ENCODE measurements at regions not wholly inside any gene's neighbourhood (a gene's known extent, or its start where the extent isn't known, plus 50 kb on each side); places are given as distances from the start of the nearest gene placed in this dataset.

GRCh38 chr9:87064311-87064710, 117.0 kb upstream of the GAS1 start:
- no peak overlapping the region for H3K27ac Mint-ChIP-seq
- no peak overlapping the region for H3K4me3 Mint-ChIP-seq
- H3K9me3 Mint-ChIP-seq: peaks cover 4% of the 10 kb centered on the region
- DNase-seq (ENCODE audit: extremely low spot score, unreplicated experiment): no peak
- H3K4me1 Mint-ChIP-seq (ENCODE audit: unreplicated experiment): peaks cover 6% of the 10 kb centered on the region
- H3K27me3 Mint-ChIP-seq: peaks cover 6% of the 10 kb centered on the region
- TF ChIP-seq, protein P1, sequence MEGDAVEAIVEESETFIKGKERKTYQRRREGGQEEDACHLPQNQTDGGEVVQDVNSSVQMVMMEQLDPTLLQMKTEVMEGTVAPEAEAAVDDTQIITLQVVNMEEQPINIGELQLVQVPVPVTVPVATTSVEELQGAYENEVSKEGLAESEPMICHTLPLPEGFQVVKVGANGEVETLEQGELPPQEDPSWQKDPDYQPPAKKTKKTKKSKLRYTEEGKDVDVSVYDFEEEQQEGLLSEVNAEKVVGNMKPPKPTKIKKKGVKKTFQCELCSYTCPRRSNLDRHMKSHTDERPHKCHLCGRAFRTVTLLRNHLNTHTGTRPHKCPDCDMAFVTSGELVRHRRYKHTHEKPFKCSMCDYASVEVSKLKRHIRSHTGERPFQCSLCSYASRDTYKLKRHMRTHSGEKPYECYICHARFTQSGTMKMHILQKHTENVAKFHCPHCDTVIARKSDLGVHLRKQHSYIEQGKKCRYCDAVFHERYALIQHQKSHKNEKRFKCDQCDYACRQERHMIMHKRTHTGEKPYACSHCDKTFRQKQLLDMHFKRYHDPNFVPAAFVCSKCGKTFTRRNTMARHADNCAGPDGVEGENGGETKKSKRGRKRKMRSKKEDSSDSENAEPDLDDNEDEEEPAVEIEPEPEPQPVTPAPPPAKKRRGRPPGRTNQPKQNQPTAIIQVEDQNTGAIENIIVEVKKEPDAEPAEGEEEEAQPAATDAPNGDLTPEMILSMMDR (conservative IDR thresholded peaks at IDR 0.05): no peak
- no peaks in the 10 kb centered on the region for H3K36me3 Mint-ChIP-seq

- no peak for DNase-seq (ENCODE audit: extremely low spot score, unreplicated experiment)
- no peak overlapping the region for H3K27ac Mint-ChIP-seq
- TF ChIP-seq, protein P1 (conservative IDR thresholded peaks at IDR 0.05): no peak
- no peaks in the 10 kb centered on the region for H3K36me3 Mint-ChIP-seq
- peaks cover 4% of the 10 kb centered on the region for H3K9me3 Mint-ChIP-seq
- H3K27me3 Mint-ChIP-seq: peaks cover 3% of the 10 kb centered on the region
- no peak overlapping the region for H3K4me3 Mint-ChIP-seq
- H3K4me1 Mint-ChIP-seq (ENCODE audit: unreplicated experiment): peaks cover 4% of the 10 kb centered on the region
Observed at GRCh38 chr9:87065981-87066380, 118.7 kb upstream of the GAS1 start.

DNA sequence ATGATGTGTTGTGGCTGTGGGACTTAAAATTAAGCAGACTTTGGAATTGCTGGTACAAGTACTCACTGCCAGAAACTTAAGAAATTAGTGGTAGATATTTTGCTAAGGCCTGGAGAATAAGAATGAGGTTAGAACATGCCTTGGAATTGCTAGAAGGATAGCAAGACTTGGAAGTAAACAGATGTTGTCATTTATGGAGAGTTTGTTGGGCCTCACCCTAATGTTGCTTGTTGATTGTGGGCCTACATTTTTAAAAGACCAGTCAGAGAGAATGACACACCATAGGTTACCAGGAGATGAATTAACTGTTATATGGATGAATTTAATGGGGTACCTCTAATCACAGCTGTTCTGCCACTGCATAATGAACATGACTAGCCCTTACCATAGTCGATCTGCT, 120.1 kb upstream of the GAS1 start:
- H3K9me3 Mint-ChIP-seq: no peaks in the 10 kb centered on the region
- DNase-seq (ENCODE audit: extremely low spot score, unreplicated experiment): no peak
- no peak overlapping the region for H3K27ac Mint-ChIP-seq
- peaks cover 3% of the 10 kb centered on the region for H3K36me3 Mint-ChIP-seq
- TF ChIP-seq, protein P1 (conservative IDR thresholded peaks at IDR 0.05): no peak
- H3K4me1 Mint-ChIP-seq (ENCODE audit: unreplicated experiment): no peaks in the 10 kb centered on the region
- H3K27me3 Mint-ChIP-seq: no peaks in the 10 kb centered on the region
- H3K4me3 Mint-ChIP-seq: no peak overlapping the region

GRCh38 chr9:87068177-87068840, 121.0 kb upstream of the GAS1 start:
- H3K4me1 Mint-ChIP-seq (ENCODE audit: unreplicated experiment): no peaks in the 10 kb centered on the region
- TF ChIP-seq, protein P1 (conservative IDR thresholded peaks at IDR 0.05): no peak
- peaks cover 3% of the 10 kb centered on the region for H3K36me3 Mint-ChIP-seq
- no peaks in the 10 kb centered on the region for H3K9me3 Mint-ChIP-seq
- no peak for DNase-seq (ENCODE audit: extremely low spot score, unreplicated experiment)
- H3K27ac Mint-ChIP-seq: no peak overlapping the region
- H3K27me3 Mint-ChIP-seq: no peaks in the 10 kb centered on the region
- no peak overlapping the region for H3K4me3 Mint-ChIP-seq

DNA sequence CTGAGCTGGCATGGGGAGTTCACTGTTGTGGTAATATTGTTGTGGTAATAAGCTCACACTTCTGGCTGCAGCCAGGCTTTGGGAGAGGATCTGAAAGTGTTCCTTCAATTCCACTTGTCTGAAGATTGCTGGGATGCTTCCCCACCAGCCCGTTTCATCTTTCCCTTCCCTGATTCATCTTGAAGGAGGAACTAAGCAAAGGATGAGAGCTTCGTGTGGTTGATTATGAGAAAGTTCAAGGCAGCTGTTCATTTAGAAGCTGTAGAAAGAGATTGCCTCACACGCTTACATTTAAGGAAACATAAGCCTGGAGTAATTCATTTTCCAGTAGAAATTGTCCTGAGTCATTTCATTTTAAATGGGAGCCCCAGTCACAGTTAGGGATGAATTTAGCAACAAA, 122.4 kb upstream of the GAS1 start:
- no peaks in the 10 kb centered on the region for H3K9me3 Mint-ChIP-seq
- H3K36me3 Mint-ChIP-seq: peaks cover 3% of the 10 kb centered on the region
- H3K4me3 Mint-ChIP-seq: no peak overlapping the region
- DNase-seq (ENCODE audit: extremely low spot score, unreplicated experiment): no peak
- no peaks in the 10 kb centered on the region for H3K27me3 Mint-ChIP-seq
- TF ChIP-seq, protein P1 (conservative IDR thresholded peaks at IDR 0.05): no peak
- no peak overlapping the region for H3K27ac Mint-ChIP-seq
- H3K4me1 Mint-ChIP-seq (ENCODE audit: unreplicated experiment): no peaks in the 10 kb centered on the region
